ENCODE measurements at regions not wholly inside any gene's neighbourhood (a gene's known extent, or its start where the extent isn't known, plus 50 kb on each side); places are given as distances from the start of the nearest gene placed in this dataset.
"Not testable (repeated sequence)": the region's sequence is repeated elsewhere in the genome, so short reads cannot be mapped to it uniquely, and the experiment has no call there.

GRCh38 chr7:19530852-19531251, 178.0 kb downstream of the POLR1F start:
- DNase-seq = no peak

- DNase-seq = no peak
Observed at GRCh38 chr7:19530261-19530660, 178.6 kb downstream of the POLR1F start.

GRCh38 chr7:19526639-19527038, 182.2 kb downstream of the POLR1F start:
- DNase-seq = no peak

GRCh38 chr7:19522486-19522885, 186.4 kb downstream of the POLR1F start:
- DNase-seq = no peak

- no peak for DNase-seq
Observed at GRCh38 chr7:19520392-19520791, 188.4 kb downstream of the POLR1F start.

- no peak for DNase-seq
Observed at GRCh38 chr7:19519443-19520021, 189.3 kb downstream of the POLR1F start.

GRCh38 chr7:19517546-19517945, 191.3 kb downstream of the POLR1F start:
- DNase-seq = not testable (repeated sequence)

- no peak for DNase-seq
Observed at GRCh38 chr7:19508821-19509220, 200.0 kb downstream of the POLR1F start.

GRCh38 chr7:19508124-19508523, 200.7 kb downstream of the POLR1F start:
- no peak for DNase-seq

GRCh38 chr7:19491821-19492452, 216.9 kb downstream of the POLR1F start:
- no peak for DNase-seq

GRCh38 chr7:19491371-19491770, 217.5 kb downstream of the POLR1F start:
- DNase-seq = no peak

GRCh38 chr7:19489162-19489820, 219.5 kb downstream of the POLR1F start:
- no peak for DNase-seq

GRCh38 chr7:19488056-19488455, 220.8 kb downstream of the POLR1F start:
- DNase-seq = no peak

GRCh38 chr7:19482628-19483027, 226.2 kb downstream of the POLR1F start:
- DNase-seq = no peak

GRCh38 chr7:19480383-19480782, 228.5 kb downstream of the POLR1F start:
- DNase-seq = no peak

GRCh38 chr7:19470031-19470430, 238.8 kb downstream of the POLR1F start:
- no peak for DNase-seq

GRCh38 chr7:19465861-19466260, 243.0 kb downstream of the POLR1F start:
- DNase-seq = no peak

- DNase-seq = no peak
Observed at GRCh38 chr7:19464751-19465150, 244.1 kb downstream of the POLR1F start.

- DNase-seq = no peak
Observed at GRCh38 chr7:19464241-19464640, 244.6 kb downstream of the POLR1F start.

GRCh38 chr7:19463581-19463980, 245.3 kb downstream of the POLR1F start:
- DNase-seq = no peak

- no peak for DNase-seq
Observed at GRCh38 chr7:19455623-19456022, 253.2 kb downstream of the POLR1F start.

GRCh38 chr7:19448091-19448490, 260.7 kb downstream of the POLR1F start:
- no peak for DNase-seq

- DNase-seq = no peak
Observed at GRCh38 chr7:19442016-19442785, 266.6 kb downstream of the POLR1F start.

- DNase-seq = no peak
Observed at GRCh38 chr7:19439517-19439916, 269.3 kb downstream of the POLR1F start.

Data from femur (tissue), 1 donor.